HG03520 (cell line): ENCODE measurements at regions not wholly inside any gene's neighbourhood (a gene's known extent, or its start where the extent isn't known, plus 50 kb on each side); places are given as distances from the start of the nearest gene placed in this dataset.
"Not testable (repeated sequence)": the region's sequence is repeated elsewhere in the genome, so short reads cannot be mapped to it uniquely, and the experiment has no call there.

Experiments
- ATAC-seq: cut with Tn5 transposase; IDR thresholded peaks from one replicate; pipeline ENCODE4 v1.9.1; 2021; ENCODE audit warnings: mild to moderate bottlenecking, moderate library complexity; ENCODE audit not compliant: unreplicated experiment

GRCh38 chr17:62159994-62160393 lies 94.9 kb upstream of the MED13 start:
- no peak for ATAC-seq

- no peak for ATAC-seq
These were observed 91.9 kb upstream of the MED13 start for GRCh38 chr17:62156949-62157348.

DNA sequence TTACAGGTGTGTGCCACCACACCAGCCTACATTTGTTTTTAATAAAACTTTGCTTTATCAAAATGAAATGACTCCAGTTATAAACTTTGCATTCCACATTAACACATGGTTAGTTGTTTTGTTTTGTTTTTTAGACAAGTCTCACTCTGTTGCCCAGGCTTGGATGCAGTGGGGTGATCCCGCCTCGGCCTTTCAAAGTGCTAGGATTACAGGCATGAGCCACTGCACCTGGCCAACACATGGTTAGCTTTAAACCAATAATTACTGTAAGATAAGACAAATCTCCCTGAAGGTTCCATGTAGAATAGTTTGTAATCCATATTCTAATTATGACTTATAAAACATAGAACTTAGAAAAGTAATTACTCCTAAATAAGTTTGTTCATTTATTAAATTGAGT lies 89.8 kb upstream of the MED13 start:
- no peak for ATAC-seq

- ATAC-seq: no peak
These were observed 85.4 kb upstream of the MED13 start for GRCh38 chr17:62150471-62150870.

DNA sequence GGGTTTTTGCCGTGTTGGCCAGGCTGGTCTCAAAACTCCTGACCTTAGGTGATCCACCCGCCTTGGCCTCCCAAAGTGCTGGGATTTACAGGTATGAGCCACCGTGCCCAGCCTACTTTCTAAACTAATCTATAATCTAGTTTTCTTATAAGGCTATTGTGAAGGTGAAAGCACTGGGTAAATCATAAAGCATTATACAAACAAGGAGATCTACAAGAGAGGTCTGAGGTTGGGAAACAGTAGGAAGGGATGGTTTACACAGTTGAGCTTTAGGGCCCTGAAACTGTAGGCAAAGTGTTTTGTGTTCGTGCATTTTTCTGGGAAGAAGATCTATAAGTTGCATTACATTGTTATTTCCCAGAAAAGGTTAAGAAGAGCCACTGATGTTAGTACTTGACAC lies 84.9 kb upstream of the MED13 start:
- ATAC-seq: no peak

DNA sequence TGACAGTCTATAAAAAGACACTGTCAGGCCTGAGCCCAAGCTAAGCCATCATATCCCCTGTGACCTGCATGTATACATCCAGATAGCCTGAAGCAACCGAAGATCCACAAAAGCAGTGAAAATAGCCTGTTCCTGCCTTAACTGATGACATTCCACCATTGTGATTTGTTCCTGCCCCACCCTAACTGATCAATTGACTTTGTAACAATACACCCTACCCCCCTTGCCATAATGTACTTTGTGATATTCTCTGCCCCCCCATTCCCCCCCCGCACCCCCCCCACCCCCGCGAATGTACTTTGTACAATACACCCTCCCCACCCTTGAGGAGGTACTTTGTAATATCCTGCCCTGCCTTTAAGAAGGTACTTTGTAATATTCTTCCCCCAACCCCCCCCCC lies 82.2 kb upstream of the MED13 start:
- no peak for ATAC-seq

DNA sequence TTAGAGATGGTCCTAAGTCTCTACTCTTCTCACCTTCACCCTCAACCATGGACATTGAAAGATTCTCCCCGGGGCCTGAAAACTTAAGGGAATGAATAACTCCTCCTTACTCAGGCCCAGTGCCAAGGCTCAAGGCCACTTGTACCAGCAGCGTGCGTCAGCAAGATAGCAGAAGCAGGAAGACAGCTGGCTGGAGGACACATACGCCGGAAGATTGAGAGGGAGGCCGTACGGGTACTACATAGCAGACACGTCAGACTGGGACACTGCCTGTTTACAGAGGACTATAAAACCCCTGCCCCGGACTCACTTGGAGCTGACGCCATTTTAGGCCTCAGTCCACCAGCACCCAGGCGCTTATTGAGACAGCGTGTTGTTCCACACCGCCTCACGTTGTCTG lies 75.8 kb upstream of the MED13 start:
- ATAC-seq: no peak

- ATAC-seq: no peak
These were observed 75.3 kb upstream of the MED13 start for GRCh38 chr17:62140376-62140775.

DNA sequence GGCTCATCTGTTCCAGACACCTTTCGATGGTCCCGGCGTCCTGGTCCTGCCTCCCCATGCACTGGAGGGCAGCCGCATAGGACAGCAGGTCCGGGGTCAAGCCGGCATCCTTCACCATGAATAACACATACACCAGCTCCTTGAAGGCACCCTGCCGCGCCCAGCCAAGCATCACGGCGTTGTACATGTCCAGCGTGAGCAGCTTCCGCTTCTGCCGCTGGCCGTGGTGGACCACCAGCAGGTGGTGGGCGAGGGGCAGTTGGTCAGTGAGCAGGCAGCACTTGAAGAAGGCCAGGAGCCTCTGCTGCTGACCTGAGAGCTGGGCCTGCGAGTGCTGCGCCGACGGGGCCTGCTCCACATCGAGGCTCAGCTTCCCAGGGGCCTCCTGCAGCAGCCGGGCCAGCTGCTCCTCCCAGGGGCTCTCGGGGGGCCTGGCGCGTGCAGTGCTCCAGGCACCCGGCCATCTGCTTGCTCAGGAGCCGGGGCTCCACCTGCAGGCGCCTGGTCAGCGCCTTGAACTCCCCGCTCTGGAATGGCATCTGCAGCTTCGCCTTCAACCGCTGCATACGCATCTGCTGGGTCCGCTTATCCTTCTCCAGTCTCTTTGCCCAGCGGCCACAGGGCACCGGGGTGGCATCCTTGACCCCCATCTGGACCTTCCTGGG lies 74.7 kb upstream of the MED13 start:
- ATAC-seq: not testable (repeated sequence)

DNA sequence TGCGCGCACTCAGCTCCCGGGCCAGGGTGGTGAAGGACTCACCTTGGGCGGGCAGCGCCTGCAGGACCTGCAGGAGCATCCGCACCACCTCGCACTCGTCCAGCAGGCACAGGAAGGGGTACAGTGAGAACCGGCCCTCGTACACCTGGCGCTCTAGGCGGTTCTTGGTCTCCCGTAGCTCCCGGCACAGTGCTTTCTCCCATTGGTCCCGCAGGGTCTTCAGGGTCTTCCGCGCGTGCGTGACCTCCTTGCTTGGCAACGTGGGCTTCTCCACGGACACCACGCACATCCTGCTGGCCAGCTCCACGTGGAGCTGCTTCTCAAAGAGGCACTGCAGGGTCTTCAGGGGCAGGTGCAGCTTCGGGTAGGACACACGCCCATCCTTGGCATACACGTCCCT lies 74.1 kb upstream of the MED13 start:
- ATAC-seq: no peak

DNA sequence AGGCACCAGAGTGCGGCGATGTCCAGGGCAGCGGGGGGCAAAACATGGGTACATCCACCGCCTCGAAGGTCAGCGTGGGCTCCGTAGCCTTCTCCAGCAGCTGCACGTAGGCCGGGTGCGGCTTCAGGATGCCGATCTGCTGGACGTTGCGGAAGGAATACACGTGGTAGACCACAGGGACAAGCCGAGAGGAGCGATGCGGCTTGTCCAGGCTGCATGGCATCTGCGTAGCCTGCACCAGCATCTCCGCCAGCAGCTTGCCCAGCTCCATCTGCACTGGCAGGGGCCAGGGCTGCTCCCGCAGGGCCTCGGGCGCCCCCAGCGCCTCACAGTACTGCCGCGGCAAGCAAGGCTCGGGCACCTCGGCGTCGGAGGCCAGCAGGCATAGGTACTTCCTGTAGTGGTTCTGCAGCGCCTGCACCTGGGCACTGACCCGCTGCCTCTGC lies 73.6 kb upstream of the MED13 start:
- not testable (repeated sequence) for ATAC-seq

DNA sequence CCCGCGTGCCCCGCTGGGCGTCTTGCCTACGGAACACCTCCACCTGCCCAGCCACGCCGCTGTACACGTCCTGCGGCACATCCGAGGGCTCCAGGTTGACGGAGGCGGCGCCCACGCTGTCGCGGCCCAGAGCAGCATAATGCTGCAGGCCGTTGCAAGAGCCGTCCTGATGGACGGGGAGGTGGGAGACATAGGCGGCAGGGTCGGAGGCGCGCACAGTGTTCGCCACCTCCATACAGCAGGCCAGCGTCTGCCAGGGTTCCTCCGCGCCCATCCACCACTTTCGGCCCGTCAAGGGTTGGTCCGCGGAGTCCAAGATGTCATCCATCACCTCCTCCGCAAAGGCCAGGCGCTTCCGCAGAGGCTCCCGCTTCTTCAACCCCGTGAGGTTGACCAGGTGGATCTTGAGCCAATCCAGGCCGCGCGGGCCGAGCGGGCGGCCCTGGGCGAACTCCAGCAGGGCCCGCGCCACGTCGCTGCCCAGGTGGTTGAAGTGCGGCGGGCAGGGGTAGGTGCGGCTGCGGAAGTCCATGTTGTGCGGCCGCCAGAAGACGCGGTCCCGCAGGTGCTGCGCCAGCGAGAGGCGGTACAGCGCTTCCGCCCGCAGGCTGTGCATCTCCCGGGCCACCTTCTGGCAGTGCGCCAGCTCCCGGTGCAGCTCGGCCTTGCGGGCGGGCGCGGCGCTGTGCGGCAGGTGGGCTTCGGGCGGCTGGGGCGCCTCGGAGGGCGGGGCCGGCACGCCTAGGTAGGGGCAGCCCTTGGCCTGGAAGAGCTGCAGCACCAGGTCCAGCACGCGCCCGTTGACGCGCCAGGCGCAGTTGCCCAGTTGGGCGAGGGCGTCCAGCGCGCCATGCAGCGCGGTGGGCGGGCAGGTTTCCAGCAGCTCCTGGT lies 72.9 kb upstream of the MED13 start:
- not testable (repeated sequence) for ATAC-seq

DNA sequence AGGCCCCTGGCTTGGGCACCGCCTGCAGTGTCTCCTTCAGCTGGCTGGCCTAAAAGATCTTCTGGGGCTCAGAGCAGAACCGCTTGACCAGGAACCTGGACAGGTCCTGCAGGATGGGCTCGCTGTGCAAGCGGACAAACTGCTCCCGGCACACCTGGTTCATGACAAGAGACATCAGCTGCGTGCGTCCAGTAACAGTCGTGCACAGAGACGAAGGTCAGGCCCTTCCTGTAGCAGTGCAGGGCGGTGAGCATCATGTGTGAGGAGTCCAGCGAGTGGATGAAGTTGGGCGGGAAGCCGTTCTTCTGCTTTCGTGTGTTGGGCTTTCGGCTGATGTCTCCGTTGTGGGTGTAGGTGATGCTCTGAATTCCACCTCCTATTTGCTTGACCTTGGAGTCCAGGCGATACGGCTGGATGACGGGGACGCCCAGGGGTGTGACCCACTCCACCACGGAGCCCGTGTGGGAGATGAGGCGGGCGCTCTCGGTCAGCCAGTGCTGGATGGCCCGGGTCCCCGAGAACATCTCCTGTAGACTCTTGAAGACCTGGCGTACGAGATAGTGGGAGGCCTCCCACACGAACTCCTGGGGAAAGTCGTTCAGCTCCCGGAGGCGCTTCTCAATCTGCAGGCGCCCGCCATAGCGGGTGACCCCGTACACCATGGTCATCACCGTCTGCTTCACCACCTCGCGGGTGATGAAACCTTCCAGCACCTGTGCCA lies 72.1 kb upstream of the MED13 start:
- ATAC-seq: not testable (repeated sequence)

- ATAC-seq: no peak
These were observed 70.7 kb upstream of the MED13 start for GRCh38 chr17:62135742-62136141.

DNA sequence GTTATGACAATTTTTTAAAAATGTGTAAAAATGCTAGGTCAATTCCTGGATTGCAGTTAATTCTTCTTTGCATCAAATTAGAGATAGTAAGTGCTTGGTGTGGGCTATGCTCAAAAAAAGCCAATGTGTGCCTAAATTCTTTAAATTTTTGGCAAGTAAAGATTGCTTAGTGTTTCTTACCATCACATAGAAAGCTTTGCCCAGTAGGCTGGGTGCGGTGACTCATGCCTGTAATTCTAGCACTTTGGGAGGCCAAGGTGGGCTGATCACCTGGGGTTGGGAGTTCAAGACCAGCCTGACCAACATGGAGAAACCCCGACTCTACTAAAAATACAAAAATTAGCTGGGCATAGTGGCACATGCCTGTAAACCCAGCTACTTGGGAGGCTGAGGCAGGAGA lies 70.0 kb upstream of the MED13 start:
- not testable (repeated sequence) for ATAC-seq

- no peak for ATAC-seq
These were observed 69.3 kb upstream of the MED13 start for GRCh38 chr17:62134397-62134796.

GRCh38 chr17:62131271-62131670 lies 66.2 kb upstream of the MED13 start:
- not testable (repeated sequence) for ATAC-seq

GRCh38 chr17:62130739-62131138 lies 65.7 kb upstream of the MED13 start:
- no peak for ATAC-seq

DNA sequence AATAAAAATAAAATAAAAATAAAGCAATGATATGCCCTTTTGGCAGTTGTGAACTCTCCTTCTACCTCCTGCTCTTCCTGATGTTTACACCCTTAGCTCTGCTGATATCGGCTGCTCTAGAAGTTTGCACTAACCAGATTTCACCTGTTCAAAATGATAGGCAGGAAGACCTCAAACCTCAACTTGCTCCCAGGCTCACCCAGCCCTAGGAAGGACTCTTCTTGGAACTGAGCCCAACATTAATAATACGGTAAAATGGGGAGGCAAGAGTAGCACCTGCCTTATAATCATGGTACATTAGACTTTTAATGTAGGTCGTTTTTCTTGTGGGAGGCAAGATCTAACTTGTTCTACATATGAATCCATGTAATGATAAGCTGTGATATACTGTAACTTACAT lies 61.2 kb upstream of the MED13 start:
- no peak for ATAC-seq

DNA sequence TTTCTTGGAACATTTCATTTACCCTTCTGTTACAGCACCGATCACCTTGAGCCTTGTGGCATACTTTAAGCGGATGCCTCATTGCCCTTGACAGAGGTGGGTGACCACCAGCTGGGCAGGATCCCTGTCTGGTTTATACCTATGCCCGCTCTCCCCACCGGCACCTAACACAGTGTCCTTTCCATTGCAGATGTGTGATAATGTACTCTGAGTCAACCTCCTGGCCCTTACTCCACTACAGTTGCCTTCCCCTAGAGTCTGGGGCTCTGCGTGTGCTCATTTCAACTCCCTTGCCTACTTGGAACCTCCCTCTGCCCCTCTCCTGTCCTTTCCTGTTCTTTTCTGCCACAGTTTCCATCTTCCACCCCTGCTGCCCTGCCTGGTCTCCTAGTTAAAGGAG lies 60.2 kb upstream of the MED13 start:
- ATAC-seq: no peak

- ATAC-seq: no peak
These were observed 56.1 kb upstream of the MED13 start for GRCh38 chr17:62121025-62121730.
